ENCODE measurements at regions not wholly inside any gene's neighbourhood (a gene's known extent, or its start where the extent isn't known, plus 50 kb on each side); places are given as distances from the start of the nearest gene placed in this dataset.
A peak's percentile ranks its signal among the peaks of the same experiment; 100 is the strongest.

- Mint-ChIP-seq H3K9me3 (ENCODE audit: unreplicated experiment) (peaks cover 13% of the 10 kb centered on the region), H3K27ac (ENCODE audit: unreplicated experiment) (peak overlapping the region; percentile 55), H3K4me3 (ENCODE audit: unreplicated experiment) (peak overlapping the region; percentile 61), H3K27me3 (ENCODE audit: unreplicated experiment) (peaks cover 8% of the 10 kb centered on the region), H3K36me3 (ENCODE audit: unreplicated experiment) (peaks cover 9% of the 10 kb centered on the region), H3K4me1 (ENCODE audit: low read depth, unreplicated experiment) (peaks cover 26% of the 10 kb centered on the region)
- no peak for DNase-seq
- no peak for TF ChIP-seq CTCF (IDR thresholded peaks at IDR 0.05; ENCODE audit: partially characterized antibody, unreplicated experiment)
Observed at GRCh38 chr5:3199962-3200755, 395.5 kb upstream of the IRX1 start.

- no peak for DNase-seq
- no peak for TF ChIP-seq CTCF (IDR thresholded peaks at IDR 0.05; ENCODE audit: partially characterized antibody, unreplicated experiment)
- Mint-ChIP-seq H3K4me1 (ENCODE audit: low read depth, unreplicated experiment) (peaks cover 35% of the 10 kb centered on the region), H3K36me3 (ENCODE audit: unreplicated experiment) (peaks cover 5% of the 10 kb centered on the region), H3K27ac (ENCODE audit: unreplicated experiment) (peak overlapping the region; percentile 92), H3K27me3 (ENCODE audit: unreplicated experiment) (peaks cover 11% of the 10 kb centered on the region), H3K4me3 (ENCODE audit: unreplicated experiment) (peak overlapping the region; percentile 81), H3K9me3 (ENCODE audit: unreplicated experiment) (peaks cover 8% of the 10 kb centered on the region)
Observed at GRCh38 chr5:3198074-3198449, 397.6 kb upstream of the IRX1 start.

- Mint-ChIP-seq H3K4me1 (ENCODE audit: low read depth, unreplicated experiment) (peaks cover 35% of the 10 kb centered on the region), H3K27ac (ENCODE audit: unreplicated experiment) (peak overlapping the region; percentile 92), H3K27me3 (ENCODE audit: unreplicated experiment) (peaks cover 7% of the 10 kb centered on the region), H3K36me3 (ENCODE audit: unreplicated experiment) (no peaks in the 10 kb centered on the region), H3K4me3 (ENCODE audit: unreplicated experiment) (peak overlapping the region; percentile 81), H3K9me3 (ENCODE audit: unreplicated experiment) (peaks cover 8% of the 10 kb centered on the region)
- no peak for TF ChIP-seq CTCF (IDR thresholded peaks at IDR 0.05; ENCODE audit: partially characterized antibody, unreplicated experiment)
- peak; percentile 79 for DNase-seq
Observed at GRCh38 chr5:3197304-3198073, 398.1 kb upstream of the IRX1 start.

GRCh38 chr5:3195994-3196393 lies 399.6 kb upstream of the IRX1 start:
- Mint-ChIP-seq H3K27ac (ENCODE audit: unreplicated experiment) (no peak overlapping the region), H3K4me1 (ENCODE audit: low read depth, unreplicated experiment) (peaks cover 35% of the 10 kb centered on the region), H3K27me3 (ENCODE audit: unreplicated experiment) (peaks cover 5% of the 10 kb centered on the region), H3K4me3 (ENCODE audit: unreplicated experiment) (no peak overlapping the region), H3K36me3 (ENCODE audit: unreplicated experiment) (no peaks in the 10 kb centered on the region), H3K9me3 (ENCODE audit: unreplicated experiment) (peaks cover 6% of the 10 kb centered on the region)
- no peak for TF ChIP-seq CTCF (IDR thresholded peaks at IDR 0.05; ENCODE audit: partially characterized antibody, unreplicated experiment)
- no peak for DNase-seq

GRCh38 chr5:3194684-3195083 lies 400.9 kb upstream of the IRX1 start:
- Mint-ChIP-seq H3K4me1 (ENCODE audit: low read depth, unreplicated experiment) (peaks cover 28% of the 10 kb centered on the region), H3K4me3 (ENCODE audit: unreplicated experiment) (no peak overlapping the region), H3K27me3 (ENCODE audit: unreplicated experiment) (peaks cover 3% of the 10 kb centered on the region), H3K27ac (ENCODE audit: unreplicated experiment) (no peak overlapping the region), H3K9me3 (ENCODE audit: unreplicated experiment) (peaks cover 4% of the 10 kb centered on the region), H3K36me3 (ENCODE audit: unreplicated experiment) (no peaks in the 10 kb centered on the region)
- no peak for DNase-seq
- TF ChIP-seq CTCF (IDR thresholded peaks at IDR 0.05; ENCODE audit: partially characterized antibody, unreplicated experiment), result no peak

All from glutamatergic neuron (in vitro differentiated cells).